ENCODE measurements at regions not wholly inside any gene's neighbourhood (a gene's known extent, or its start where the extent isn't known, plus 50 kb on each side); places are given as distances from the start of the nearest gene placed in this dataset.

DNA sequence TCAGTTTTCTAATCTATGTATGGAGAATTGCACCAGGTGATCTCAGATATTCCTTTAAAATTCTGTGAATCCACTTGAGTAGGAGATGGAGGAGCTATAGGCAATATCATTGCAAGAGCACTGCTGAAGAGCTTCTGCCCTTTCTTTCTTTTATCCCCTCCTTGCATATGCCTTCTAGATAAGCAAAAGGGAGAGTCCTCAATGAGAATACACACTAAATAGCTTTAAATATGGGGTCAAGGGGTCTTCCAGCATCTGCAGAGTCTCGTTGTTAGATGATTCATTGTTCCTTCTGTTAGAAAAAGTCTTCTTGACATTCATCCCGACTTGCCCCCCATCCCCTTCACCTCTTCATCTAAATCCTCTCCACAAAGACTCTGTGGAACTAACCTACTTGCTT lies 156.1 kb downstream of the PIK3R1 start:
- ATAC-seq (no peak), DNase-seq (ENCODE audit: low read depth, low spot score) (no peak)
- ChIA-PET POLR2A (no interaction called here), CTCF (no interaction called here)
- H3K4me3 ChIP-seq (ENCODE audit: low read depth in 2 of 2, low read length in 2 of 2), result no peak overlapping the region
- H3K27me3 ChIP-seq (ENCODE audit: control insufficient read depth, insufficient read depth, low read length), result no peaks in the 10 kb centered on the region; the same call in 1 of the 2 replicates
- no peaks in the 10 kb centered on the region for H3K36me3 ChIP-seq (ENCODE audit: control insufficient read depth, insufficient read depth, low read length)
- in situ Hi-C loops (cut with HindIII; ENCODE audit: low pct_unique_long_range_greater_than_20kb, low sequenced_read_pairs), result no loop called here
- no peaks in the 10 kb centered on the region for H3K4me1 ChIP-seq (ENCODE audit: control insufficient read depth, insufficient read depth, low read length)
- BruUV-seq (replicated peaks), result no TSS peak
- no peak overlapping the region for H3K27ac ChIP-seq (ENCODE audit: low read length)
- intact Hi-C loops (cut with micrococcal nuclease; ENCODE audit: unreplicated experiment), result no loop called here
- no peaks in the 10 kb centered on the region for H3K9me3 ChIP-seq (ENCODE audit: control insufficient read depth, insufficient read depth, low read depth, low read length)
- no peak for TF ChIP-seq POLR2AphosphoS5 (IDR thresholded peaks at IDR 0.05; ENCODE audit: low read depth, low read length)
- TF ChIP-seq, protein P1, sequence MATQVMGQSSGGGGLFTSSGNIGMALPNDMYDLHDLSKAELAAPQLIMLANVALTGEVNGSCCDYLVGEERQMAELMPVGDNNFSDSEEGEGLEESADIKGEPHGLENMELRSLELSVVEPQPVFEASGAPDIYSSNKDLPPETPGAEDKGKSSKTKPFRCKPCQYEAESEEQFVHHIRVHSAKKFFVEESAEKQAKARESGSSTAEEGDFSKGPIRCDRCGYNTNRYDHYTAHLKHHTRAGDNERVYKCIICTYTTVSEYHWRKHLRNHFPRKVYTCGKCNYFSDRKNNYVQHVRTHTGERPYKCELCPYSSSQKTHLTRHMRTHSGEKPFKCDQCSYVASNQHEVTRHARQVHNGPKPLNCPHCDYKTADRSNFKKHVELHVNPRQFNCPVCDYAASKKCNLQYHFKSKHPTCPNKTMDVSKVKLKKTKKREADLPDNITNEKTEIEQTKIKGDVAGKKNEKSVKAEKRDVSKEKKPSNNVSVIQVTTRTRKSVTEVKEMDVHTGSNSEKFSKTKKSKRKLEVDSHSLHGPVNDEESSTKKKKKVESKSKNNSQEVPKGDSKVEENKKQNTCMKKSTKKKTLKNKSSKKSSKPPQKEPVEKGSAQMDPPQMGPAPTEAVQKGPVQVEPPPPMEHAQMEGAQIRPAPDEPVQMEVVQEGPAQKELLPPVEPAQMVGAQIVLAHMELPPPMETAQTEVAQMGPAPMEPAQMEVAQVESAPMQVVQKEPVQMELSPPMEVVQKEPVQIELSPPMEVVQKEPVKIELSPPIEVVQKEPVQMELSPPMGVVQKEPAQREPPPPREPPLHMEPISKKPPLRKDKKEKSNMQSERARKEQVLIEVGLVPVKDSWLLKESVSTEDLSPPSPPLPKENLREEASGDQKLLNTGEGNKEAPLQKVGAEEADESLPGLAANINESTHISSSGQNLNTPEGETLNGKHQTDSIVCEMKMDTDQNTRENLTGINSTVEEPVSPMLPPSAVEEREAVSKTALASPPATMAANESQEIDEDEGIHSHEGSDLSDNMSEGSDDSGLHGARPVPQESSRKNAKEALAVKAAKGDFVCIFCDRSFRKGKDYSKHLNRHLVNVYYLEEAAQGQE (IDR thresholded peaks at IDR 0.05; ENCODE audit: insufficient read depth in 1 of 2, low read depth in 2 of 2, low read length in 1 of 2), result no peak
- TF ChIP-seq, protein P2, sequence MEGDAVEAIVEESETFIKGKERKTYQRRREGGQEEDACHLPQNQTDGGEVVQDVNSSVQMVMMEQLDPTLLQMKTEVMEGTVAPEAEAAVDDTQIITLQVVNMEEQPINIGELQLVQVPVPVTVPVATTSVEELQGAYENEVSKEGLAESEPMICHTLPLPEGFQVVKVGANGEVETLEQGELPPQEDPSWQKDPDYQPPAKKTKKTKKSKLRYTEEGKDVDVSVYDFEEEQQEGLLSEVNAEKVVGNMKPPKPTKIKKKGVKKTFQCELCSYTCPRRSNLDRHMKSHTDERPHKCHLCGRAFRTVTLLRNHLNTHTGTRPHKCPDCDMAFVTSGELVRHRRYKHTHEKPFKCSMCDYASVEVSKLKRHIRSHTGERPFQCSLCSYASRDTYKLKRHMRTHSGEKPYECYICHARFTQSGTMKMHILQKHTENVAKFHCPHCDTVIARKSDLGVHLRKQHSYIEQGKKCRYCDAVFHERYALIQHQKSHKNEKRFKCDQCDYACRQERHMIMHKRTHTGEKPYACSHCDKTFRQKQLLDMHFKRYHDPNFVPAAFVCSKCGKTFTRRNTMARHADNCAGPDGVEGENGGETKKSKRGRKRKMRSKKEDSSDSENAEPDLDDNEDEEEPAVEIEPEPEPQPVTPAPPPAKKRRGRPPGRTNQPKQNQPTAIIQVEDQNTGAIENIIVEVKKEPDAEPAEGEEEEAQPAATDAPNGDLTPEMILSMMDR (IDR thresholded peaks at IDR 0.05), result no peak

DNA sequence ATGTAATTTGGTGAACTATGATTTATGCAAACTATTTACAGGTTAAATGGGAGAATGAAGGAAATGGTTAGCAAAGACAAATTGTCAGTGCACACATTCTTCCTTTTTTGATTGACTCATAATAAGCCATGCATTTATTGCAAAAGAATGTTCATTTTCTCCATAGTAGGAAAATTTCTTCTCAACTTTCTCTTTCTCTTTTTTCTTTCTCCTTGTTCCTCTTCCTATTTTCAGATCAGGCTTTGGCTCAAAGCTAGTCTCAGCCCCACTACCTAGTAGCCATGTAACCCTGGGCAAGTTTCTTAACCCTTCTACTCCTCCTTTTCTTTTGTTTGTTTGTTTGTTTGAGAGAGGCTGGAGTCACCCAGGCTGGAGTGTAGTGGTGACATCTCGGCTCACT lies 156.6 kb downstream of the PIK3R1 start:
- no peaks in the 10 kb centered on the region for H3K36me3 ChIP-seq (ENCODE audit: control insufficient read depth, insufficient read depth, low read length)
- no peak overlapping the region for H3K4me3 ChIP-seq (ENCODE audit: low read depth in 2 of 2, low read length in 2 of 2)
- ChIA-PET CTCF (no interaction called here), POLR2A (no interaction called here)
- no TSS peak for BruUV-seq (replicated peaks)
- TF ChIP-seq, protein P1 (IDR thresholded peaks at IDR 0.05; ENCODE audit: insufficient read depth in 1 of 2, low read depth in 2 of 2, low read length in 1 of 2), result no peak
- TF ChIP-seq POLR2AphosphoS5 (IDR thresholded peaks at IDR 0.05; ENCODE audit: low read depth, low read length), result no peak
- DNase-seq (ENCODE audit: low read depth, low spot score) (no peak), ATAC-seq (no peak)
- no peaks in the 10 kb centered on the region for H3K4me1 ChIP-seq (ENCODE audit: control insufficient read depth, insufficient read depth, low read length)
- no peak overlapping the region for H3K27ac ChIP-seq (ENCODE audit: low read length)
- H3K9me3 ChIP-seq (ENCODE audit: control insufficient read depth, insufficient read depth, low read depth, low read length), result no peaks in the 10 kb centered on the region
- H3K27me3 ChIP-seq (ENCODE audit: control insufficient read depth, insufficient read depth, low read length), result no peaks in the 10 kb centered on the region; the same call in 1 of the 2 replicates
- intact Hi-C loops (cut with micrococcal nuclease; ENCODE audit: unreplicated experiment) (no loop called here), in situ Hi-C loops (cut with HindIII; ENCODE audit: low pct_unique_long_range_greater_than_20kb, low sequenced_read_pairs) (no loop called here)

DNA sequence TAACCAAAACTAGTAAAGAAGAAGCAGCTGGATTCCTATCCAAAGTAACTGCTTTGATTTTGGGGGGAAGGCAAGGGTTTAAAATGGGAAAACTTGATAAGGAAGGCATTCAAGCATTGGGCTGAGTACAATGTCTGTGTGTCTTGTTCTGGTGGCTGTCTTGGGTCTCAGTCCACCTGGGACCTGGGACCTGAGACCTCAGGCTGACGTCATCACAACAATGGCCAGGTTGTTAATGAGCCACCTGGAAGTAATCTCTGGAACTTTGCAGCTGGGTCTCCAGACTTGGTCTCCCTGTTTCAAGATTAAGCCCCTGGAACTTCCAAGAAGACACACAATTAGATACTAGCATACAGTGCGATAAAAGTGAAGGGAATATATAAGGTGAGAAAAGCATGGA lies 157.5 kb downstream of the PIK3R1 start:
- Histone ChIP-seq H3K4me3 (ENCODE audit: low read depth in 2 of 2, low read length in 2 of 2) (no peak overlapping the region), H3K4me1 (ENCODE audit: control insufficient read depth, insufficient read depth, low read length) (no peaks in the 10 kb centered on the region), H3K27ac (ENCODE audit: low read length) (no peak overlapping the region), H3K27me3 (ENCODE audit: control insufficient read depth, insufficient read depth, low read length) (peaks cover 3% of the 10 kb centered on the region; the same call in 1 of the 2 replicates), H3K9me3 (ENCODE audit: control insufficient read depth, insufficient read depth, low read depth, low read length) (no peaks in the 10 kb centered on the region), H3K36me3 (ENCODE audit: control insufficient read depth, insufficient read depth, low read length) (no peaks in the 10 kb centered on the region)
- POLR2A ChIA-PET, result no interaction called here
- DNase-seq (ENCODE audit: low read depth, low spot score), result no peak
- CTCF ChIA-PET, result no interaction called here
- ATAC-seq, result no peak
- intact Hi-C loops (cut with micrococcal nuclease; ENCODE audit: unreplicated experiment), result no loop called here
- BruUV-seq (replicated peaks), result no TSS peak
- TF ChIP-seq POLR2AphosphoS5 (IDR thresholded peaks at IDR 0.05; ENCODE audit: low read depth, low read length) (no peak), SIN3A (IDR thresholded peaks at IDR 0.05; ENCODE audit: borderline replicate concordance, insufficient read depth, low read depth, low read length) (no peak)
- in situ Hi-C loops (cut with HindIII; ENCODE audit: low pct_unique_long_range_greater_than_20kb, low sequenced_read_pairs), result no loop called here
